HG02870 (cell line): ENCODE measurements at regions not wholly inside any gene's neighbourhood (a gene's known extent, or its start where the extent isn't known, plus 50 kb on each side); places are given as distances from the start of the nearest gene placed in this dataset.
A peak's percentile ranks its signal among the peaks of the same experiment; 100 is the strongest.
"Not testable (repeated sequence)": the region's sequence is repeated elsewhere in the genome, so short reads cannot be mapped to it uniquely, and the experiment has no call there.

Experiments used
- ATAC-seq: cut with Tn5 transposase; IDR thresholded peaks from one replicate; pipeline ENCODE4 v1.9.1; 2021; ENCODE audit warnings: mild to moderate bottlenecking, moderate library complexity; ENCODE audit not compliant: unreplicated experiment

- no peak for ATAC-seq
Observed at GRCh38 chr5:96209829-96210228, 223.2 kb downstream of the PCSK1 start.

GRCh38 chr5:96207420-96207819, 225.6 kb downstream of the PCSK1 start:
- ATAC-seq = no peak

DNA sequence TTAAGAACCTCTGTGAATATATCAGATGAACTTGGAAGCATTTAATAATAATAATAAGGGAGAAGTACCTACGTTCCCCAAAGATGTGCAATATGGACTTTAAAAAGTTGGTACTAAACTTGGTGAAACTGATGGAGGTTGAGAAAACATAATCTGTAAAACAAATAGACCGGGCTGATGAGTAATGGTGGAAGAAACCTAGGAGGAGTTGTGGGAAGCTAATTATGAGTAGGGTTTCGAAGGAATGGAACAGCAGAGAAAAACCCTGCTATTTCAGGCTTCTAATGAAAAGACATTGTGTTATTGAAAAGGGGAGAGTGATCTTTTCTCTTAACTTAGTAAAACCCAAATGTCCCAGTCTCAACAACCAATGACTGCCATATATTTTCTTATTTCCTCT, 229.3 kb downstream of the PCSK1 start:
- no peak for ATAC-seq

- no peak for ATAC-seq
Observed at GRCh38 chr5:96201503-96201902, 231.5 kb downstream of the PCSK1 start.

- no peak for ATAC-seq
Observed at GRCh38 chr5:96200641-96201040, 232.4 kb downstream of the PCSK1 start.

DNA sequence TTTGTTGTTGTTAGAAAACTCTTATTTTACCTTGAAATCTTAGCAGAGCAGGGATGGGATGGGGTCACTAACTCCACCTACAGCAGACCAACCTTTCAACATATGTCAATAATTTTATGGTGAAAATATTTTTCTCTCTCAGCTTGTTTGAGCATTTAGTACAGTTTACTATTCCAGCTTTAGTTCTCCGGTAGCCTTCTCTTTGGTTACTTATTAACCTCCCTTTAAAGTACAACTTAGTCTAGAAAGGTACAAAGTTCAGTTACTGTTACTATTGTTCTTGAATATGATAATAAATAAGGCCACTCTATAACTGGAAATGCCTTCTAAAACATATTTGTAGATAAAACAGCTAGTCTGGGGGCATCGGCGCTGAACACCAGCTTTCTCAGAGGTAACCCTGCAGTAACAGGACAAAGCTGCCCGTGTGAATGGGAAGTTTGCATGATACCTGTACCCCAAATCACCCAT, 233.3 kb downstream of the PCSK1 start:
- no peak for ATAC-seq

DNA sequence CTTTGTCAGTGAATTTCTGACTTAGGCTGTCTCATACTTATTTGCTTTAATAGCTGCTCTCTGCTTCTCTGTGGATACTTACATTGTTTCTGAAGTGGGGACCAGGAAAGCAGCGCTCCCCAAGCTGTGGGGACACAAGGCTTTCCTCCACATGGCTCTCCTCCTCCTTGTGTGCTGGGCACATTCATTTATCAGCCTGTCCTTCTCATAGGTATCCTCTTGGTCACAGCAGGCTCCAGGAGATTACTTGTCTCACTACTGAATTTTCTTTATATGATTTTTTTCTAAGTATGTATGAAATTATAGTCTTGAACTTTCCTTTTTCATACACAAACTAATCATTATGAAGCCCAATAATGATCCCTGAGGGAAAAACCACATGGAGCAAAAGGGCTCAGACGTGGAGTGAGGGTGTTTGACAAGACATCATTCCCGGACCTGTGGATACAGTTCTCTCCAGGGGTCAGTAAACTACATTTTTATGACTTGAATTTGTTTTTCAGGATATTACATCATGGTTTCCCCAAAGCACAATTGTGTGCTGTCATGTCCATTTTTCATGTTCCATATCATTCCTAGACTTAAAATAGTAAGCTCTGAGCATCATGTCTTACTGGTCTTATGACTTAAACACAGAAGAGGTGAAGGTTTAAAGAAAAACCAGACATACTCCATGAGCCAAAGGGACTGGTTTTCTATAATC, 234.5 kb downstream of the PCSK1 start:
- no peak for ATAC-seq

DNA sequence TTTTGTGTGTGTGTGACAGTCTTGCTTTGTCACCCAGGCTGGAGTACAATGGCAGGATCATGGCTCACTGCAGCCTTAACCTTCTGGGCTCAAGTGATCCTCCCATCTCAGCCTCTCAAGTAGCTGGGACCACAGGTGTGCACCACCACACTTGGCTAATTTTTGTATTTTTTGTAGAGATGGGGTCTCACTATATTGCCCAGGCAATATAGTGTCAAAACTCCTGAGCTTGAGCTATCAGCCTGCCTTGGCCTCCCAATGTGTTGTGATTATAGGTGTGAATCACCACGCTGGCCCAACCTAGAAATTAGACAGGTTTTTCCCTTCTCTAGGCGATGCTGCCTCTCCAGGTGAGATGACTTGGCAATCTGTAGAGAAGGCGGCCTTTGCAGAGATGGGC, 235.3 kb downstream of the PCSK1 start:
- ATAC-seq = not testable (repeated sequence)

- ATAC-seq = no peak
Observed at GRCh38 chr5:96197347-96197746, 235.7 kb upstream of the ELL2 start.

DNA sequence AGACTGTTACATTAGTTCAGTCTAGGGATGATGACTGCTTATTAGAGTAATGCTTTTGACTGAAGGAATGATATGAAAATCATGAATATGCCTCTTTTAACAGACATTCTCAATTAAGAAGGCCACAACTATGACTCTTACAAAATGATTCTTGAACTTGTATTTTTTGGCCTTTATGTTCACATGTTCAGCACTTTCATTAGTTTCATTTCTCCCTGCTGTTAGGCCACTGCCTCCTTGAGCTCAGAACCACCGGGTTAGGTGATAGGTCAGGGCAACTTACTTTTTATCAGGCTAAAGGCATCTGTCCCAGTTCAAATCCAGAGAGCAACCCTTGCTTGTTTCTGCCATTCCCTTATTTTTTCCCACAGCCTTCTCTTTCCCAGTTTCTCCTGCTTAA, 235.2 kb upstream of the ELL2 start:
- no peak for ATAC-seq

GRCh38 chr5:96196407-96196806, 234.8 kb upstream of the ELL2 start:
- no peak for ATAC-seq

DNA sequence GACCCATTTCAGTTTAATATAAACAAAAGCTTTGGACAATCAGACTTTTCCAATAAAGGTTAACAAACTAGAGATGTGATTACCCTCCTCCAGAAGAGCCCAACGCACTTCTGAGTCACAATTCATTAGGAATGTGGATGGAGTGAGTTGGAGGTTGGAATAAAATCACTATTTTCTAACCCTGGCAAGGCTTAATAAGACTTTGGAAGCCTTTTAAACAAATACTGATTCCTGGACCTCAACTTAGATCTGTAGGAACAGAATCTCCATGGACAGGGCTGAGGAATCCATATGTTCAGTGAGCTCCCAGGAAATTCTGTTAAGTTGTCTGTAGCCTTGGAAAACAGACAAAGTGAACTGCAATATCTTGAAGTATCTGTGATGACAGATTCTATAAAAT, 233.5 kb upstream of the ELL2 start:
- no peak for ATAC-seq

- no peak for ATAC-seq
Observed at GRCh38 chr5:96194593-96194992, 232.9 kb upstream of the ELL2 start.

DNA sequence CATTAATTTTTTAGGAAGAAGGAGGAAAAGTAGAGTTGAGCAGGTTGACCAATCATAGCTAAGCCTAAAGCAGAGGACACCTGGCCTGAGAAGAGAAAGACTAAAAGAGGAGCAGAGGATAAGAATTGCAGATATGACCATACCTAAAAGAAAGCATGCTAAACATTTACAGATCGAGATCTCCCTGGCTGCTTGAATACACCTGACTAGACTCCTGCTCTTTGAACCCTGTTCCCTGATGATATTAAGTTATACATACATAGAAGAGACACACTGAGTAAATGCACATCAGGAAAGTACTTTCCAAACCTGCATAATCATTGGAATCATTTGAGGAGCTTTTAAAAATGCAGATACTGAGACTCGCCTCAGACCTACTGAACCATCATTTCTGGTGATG, 232.3 kb upstream of the ELL2 start:
- no peak for ATAC-seq

GRCh38 chr5:96189987-96190386, 228.3 kb upstream of the ELL2 start:
- ATAC-seq = no peak

GRCh38 chr5:96189028-96189826, 227.6 kb upstream of the ELL2 start:
- ATAC-seq = no peak

GRCh38 chr5:96187309-96188027, 225.8 kb upstream of the ELL2 start:
- ATAC-seq = no peak

- not testable (repeated sequence) for ATAC-seq
Observed at GRCh38 chr5:96184510-96184909, 222.9 kb upstream of the ELL2 start.

DNA sequence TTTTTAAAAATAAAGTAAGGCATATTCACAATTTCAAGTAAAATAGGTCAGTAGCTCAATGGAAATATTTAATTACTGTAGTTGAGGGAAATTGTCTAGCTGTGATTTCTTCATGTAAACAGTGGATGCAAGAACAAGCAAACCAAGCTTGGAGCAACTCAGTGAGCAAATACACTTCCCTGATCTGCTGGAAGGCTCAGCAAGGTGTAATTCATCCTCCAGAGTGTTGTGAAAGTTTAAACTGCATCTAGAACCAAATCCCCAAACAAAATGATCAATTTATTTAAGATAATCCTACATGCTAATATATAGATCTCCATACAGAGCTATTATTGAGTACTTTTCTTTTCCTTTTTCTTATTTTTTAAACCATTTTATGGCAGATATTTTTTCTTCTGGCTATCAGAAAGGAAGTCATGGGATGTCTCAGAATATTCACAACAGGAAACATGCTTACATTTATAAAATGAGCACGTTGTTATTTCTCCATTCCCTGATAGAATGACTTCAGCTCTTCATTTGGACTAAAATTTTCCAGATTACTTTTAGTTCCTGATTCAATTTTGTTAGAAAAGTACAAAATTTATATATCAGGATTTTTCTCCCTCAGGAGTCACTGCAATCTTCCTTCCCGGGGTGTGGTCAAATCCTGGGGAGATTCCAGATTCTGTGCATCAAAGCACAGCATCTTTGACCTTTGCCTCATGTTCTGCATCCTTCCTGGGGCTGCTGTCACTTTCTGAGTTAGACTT, 219.2 kb upstream of the ELL2 start:
- no peak for ATAC-seq

DNA sequence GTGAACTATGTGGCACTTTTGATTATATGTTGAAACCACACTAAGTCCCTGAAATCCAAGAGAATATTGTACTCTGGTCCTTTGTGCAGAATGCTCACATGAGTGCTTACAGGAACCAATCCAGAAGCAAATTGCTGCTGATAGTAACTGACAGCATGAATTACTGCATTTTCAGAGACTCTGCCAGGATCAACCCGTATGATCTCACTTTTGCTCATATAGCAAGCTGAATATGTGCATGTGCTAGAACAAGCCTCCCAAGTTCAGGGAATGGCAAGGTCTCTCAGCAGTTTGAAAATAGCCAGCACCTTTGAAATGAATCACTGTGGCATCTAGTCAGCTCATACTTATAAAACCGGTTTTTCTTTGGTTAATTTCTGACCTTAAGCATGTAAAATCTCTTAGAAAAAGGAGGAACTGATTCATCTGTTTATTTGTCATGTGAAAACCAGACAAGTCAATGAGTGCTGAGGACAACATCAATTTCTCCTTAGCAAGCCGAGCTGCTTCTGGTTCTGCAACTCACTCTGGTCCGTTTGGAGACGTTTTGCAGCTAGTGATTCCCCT, 215.7 kb upstream of the ELL2 start:
- ATAC-seq = peak; percentile 92

GRCh38 chr5:96176022-96176421, 214.4 kb upstream of the ELL2 start:
- ATAC-seq = no peak
